ENCODE measurements at regions not wholly inside any gene's neighbourhood (a gene's known extent, or its start where the extent isn't known, plus 50 kb on each side); places are given as distances from the start of the nearest gene placed in this dataset.

DNA sequence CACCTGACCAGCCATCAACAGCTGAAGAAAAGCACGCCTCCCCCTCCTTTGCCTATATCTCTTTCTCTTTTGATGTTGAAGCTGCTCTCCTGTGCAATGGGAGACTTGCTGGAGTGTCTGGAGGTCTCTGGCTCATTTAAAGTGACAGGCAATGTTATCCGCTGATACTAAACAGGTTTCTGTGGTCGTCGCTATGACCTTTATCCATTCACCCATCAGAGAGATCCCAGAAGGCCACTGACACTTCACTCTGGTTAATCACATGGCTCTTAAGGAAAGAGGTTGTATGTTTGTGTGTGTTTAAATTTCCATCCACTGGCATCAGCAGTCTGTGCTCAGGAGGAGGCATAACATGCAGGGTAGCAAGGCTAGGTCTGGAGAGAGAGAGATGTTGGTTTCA lies 277.3 kb downstream of the MTX2 start:
- DNase-seq = no peak

GRCh38 chr2:176552501-176553135 lies 283.4 kb downstream of the MTX2 start:
- no peak for DNase-seq

GRCh38 chr2:176553685-176554100 lies 284.5 kb downstream of the MTX2 start:
- DNase-seq = peak; percentile 83

GRCh38 chr2:176554101-176555048 lies 285.1 kb downstream of the MTX2 start:
- peak; percentile 85 for DNase-seq

DNA sequence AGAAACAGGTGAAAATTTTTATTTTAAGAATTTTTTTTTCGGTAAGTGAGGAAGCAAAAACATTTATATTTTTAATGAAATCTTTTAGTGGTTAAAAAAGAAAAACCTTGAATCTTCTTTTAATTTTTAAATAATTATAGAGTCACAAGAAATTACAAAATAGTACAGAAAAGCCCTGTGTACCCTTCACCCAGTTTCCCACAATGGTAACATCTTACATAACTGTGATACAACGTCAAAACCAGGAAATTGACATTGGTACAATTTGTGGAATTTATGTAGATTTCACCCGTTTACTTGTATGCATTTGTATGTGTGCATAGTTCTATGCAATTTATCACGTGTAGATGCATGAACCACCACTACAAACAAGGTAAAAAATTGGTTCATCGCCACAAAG lies 285.9 kb downstream of the MTX2 start:
- DNase-seq = no peak

DNA sequence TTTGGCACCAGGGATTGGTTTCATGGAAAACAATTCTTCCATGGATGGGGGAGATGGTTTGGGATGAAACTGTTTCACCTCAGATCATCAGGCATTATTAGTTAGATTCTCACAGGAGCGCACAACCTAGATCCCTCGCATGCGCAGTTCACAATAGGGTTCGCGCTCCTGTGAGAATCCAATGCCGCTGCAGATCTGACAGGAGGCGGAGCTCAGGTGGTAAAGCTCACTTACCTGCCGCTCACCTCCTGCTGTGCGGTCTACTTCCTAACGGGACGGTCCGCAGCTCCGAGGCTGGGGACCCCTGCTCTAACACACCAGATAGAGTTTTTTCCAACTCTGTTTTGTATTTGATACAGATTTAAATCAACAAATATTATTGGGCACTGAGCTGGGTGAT lies 286.5 kb downstream of the MTX2 start:
- no peak for DNase-seq

GRCh38 chr2:176556373-176556772 lies 287.1 kb downstream of the MTX2 start:
- DNase-seq = no peak

- DNase-seq = no peak
These were observed 288.6 kb downstream of the MTX2 start for GRCh38 chr2:176557821-176558220.

- DNase-seq = no peak
These were observed 289.4 kb downstream of the MTX2 start for GRCh38 chr2:176558574-176559140.

DNA sequence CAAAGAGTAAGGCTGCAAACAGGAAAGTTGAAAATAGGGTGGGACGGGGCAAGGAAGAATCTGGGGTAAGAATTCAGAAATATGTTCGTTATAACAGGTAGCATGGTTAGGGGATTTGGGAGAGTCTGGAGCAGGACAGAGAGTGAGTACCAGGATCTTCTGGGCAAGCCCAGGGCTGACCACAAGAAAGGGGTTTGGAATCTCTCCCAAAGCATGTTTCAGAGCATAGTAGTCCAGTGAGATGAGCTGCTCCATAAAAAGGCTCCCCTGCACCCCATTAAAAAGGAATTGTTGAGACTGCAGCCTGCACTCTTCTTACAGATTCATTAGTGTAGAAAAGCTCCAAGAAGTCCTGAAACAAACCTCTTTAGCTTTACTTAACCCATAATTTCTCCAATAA lies 291.1 kb downstream of the MTX2 start:
- no peak for DNase-seq

GRCh38 chr2:176561706-176562105 lies 292.5 kb downstream of the MTX2 start:
- no peak for DNase-seq

GRCh38 chr2:176562359-176563078 lies 293.3 kb downstream of the MTX2 start:
- DNase-seq = peak; percentile 85

GRCh38 chr2:176565641-176566323 lies 296.5 kb downstream of the MTX2 start:
- DNase-seq = no peak

DNA sequence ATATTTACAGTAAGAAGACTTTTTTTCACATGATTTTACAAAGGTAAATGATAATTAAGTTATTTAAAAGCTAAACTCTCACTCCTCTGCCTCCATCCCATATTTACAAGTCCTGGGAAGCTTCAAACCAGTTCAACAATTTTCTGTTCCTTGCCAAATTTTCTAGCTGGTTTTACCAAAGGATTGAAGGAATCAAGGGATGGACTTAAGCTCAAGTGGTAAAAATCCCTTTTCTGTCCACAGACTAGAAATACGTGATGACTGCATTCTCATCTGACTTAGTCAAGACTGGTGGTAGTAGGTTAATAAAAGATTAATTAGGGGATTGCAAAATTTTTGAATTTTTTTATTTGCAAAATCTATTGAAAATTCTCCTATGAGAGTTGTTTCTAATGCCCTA lies 297.3 kb downstream of the MTX2 start:
- DNase-seq = no peak

DNA sequence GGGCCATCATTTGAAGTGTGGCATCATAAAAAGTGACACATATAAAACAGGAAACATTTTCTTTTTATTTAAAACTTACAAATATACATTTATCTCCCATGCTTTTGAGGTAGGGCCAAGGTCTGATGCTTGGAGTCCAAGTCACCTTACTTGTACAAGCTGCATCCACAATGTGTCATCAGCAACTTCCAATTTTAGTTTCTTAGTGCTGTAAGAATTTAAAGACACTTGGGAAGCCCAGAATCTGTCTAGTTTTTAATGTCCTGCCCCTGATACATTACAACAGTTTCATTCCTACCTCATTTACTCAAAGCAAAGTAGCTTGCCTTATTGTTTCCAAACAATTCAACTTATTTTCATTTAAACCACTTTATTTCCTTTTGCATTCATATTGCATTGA lies 297.7 kb downstream of the MTX2 start:
- no peak for DNase-seq

DNA sequence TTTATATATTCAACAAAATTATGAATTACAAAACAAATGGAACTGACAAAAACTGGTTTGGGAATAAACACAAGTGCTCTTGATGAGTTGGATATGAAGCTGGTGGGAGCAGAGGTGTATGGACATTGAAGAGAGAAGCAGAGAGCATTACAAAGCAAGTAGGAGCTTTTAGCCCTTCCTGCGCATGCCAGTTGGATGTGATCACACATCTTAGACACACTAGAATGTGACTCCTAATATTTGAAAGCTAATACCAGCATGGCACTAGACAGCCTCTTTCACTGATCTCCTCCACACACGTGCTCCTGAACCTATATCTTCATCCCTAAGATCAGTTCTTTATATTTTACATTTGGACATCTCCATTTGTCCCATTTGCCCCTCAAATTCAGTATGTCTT lies 298.1 kb downstream of the MTX2 start:
- no peak for DNase-seq

GRCh38 chr2:176569574-176569973 lies 300.3 kb downstream of the MTX2 start:
- DNase-seq = no peak

DNA sequence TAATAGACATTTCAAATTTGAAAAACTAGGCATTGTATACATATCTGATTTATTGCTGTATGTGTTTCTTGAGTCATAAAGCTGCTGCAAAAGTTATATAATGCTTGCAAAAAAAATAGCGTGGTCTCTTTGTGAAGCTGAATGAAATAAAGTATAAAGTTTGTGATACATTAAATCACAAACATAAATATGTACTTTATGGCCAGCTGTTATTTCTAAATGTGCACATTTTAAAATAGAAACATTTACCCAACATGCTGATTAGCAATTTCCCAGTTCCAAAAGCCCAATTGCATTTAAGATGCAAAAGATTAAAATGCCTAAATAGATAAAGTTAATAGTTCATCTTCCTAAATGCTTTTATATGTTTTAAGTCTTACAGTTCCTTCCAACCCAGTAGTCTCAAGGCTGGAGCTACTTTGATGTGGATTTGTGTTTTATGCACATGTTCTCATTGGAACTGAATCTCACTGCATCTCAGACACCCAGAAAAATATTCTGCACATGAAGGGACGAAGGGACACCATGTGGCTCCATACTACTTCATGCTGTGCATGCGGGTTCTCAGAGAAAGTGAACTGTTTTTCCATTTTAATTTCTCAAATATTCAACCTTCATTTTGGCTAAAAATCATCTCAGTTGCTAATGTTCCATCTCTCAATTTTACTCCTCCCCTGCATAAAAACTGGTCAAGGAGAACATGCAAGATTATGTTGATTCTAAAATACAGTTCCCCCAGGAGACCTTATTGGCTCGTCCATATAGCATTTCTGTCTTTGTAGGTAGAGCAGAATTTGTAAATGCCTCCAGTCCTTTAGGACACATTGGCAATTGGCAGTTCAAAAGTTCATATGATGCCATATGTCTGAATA lies 304.6 kb downstream of the MTX2 start:
- no peak for DNase-seq

- DNase-seq = no peak
These were observed 305.4 kb downstream of the MTX2 start for GRCh38 chr2:176574484-176575236.

GRCh38 chr2:176575237-176575744 lies 306.0 kb downstream of the MTX2 start:
- no peak for DNase-seq

GRCh38 chr2:176577054-176577453 lies 307.8 kb downstream of the MTX2 start:
- no peak for DNase-seq
